Osteocyte (in vitro differentiated cells): ENCODE measurements at regions not wholly inside any gene's neighbourhood (a gene's known extent, or its start where the extent isn't known, plus 50 kb on each side); places are given as distances from the start of the nearest gene placed in this dataset.
A peak's percentile ranks its signal among the peaks of the same experiment; 100 is the strongest.

Experiments
- DNase-seq: peaks from one replicate; pipeline ENCODE4 v3.0.0; 2021; ENCODE audit warnings: mixed read lengths; ENCODE audit not compliant: unreplicated experiment; ENCODE audit errors: extremely low spot score
- H3K27ac Mint-ChIP-seq: one replicate; pipeline ENCODE4 v1.8.0; 2021; ENCODE audit warnings: mild to moderate bottlenecking, mixed read lengths; ENCODE audit not compliant: unreplicated experiment
- H3K27me3 Mint-ChIP-seq: one replicate; pipeline ENCODE4 v1.8.0; 2021; ENCODE audit warnings: mixed read lengths; ENCODE audit not compliant: unreplicated experiment
- H3K36me3 Mint-ChIP-seq: one replicate; pipeline ENCODE4 v1.8.0; 2021; ENCODE audit warnings: mixed read lengths; ENCODE audit not compliant: unreplicated experiment
- H3K4me1 Mint-ChIP-seq: one replicate; pipeline ENCODE4 v1.8.0; 2021; ENCODE audit warnings: mixed read lengths; ENCODE audit not compliant: unreplicated experiment
- H3K4me3 Mint-ChIP-seq: one replicate; pipeline ENCODE4 v1.8.0; 2021; ENCODE audit warnings: mild to moderate bottlenecking, moderate library complexity, mixed read lengths; ENCODE audit not compliant: unreplicated experiment
- H3K9me3 Mint-ChIP-seq: one replicate; pipeline ENCODE4 v1.8.0; 2021; ENCODE audit warnings: mixed read lengths; ENCODE audit not compliant: unreplicated experiment
- CTCF ChIP-seq: fragments of 200-600 bp; sonication (generic); IDR thresholded peaks from 2 replicates; pipeline ENCODE4 v1.5.0; 2021; ENCODE audit warnings: antibody characterized with exemption, mild to moderate bottlenecking, moderate library complexity

GRCh38 chr22:49418943-49419342 lies 408.7 kb downstream of the BRD1 start:
- peaks cover 4% of the 10 kb centered on the region for H3K4me1 Mint-ChIP-seq
- no peak overlapping the region for H3K27ac Mint-ChIP-seq
- no peak for TF ChIP-seq CTCF
- peaks cover 11% of the 10 kb centered on the region for H3K9me3 Mint-ChIP-seq
- no peaks in the 10 kb centered on the region for H3K36me3 Mint-ChIP-seq
- H3K27me3 Mint-ChIP-seq, result no peaks in the 10 kb centered on the region
- DNase-seq, result peak; percentile 34
- H3K4me3 Mint-ChIP-seq, result no peak overlapping the region

- H3K27ac Mint-ChIP-seq, result no peak overlapping the region
- no peaks in the 10 kb centered on the region for H3K36me3 Mint-ChIP-seq
- TF ChIP-seq CTCF, result no peak
- H3K4me1 Mint-ChIP-seq, result no peaks in the 10 kb centered on the region
- no peaks in the 10 kb centered on the region for H3K27me3 Mint-ChIP-seq
- peaks cover 11% of the 10 kb centered on the region for H3K9me3 Mint-ChIP-seq
- DNase-seq, result peak; percentile 83
- no peak overlapping the region for H3K4me3 Mint-ChIP-seq
These were observed 409.3 kb downstream of the BRD1 start for GRCh38 chr22:49418341-49418894.

- Mint-ChIP-seq H3K36me3 (no peaks in the 10 kb centered on the region), H3K4me1 (no peaks in the 10 kb centered on the region), H3K4me3 (no peak overlapping the region), H3K9me3 (peaks cover 11% of the 10 kb centered on the region), H3K27ac (no peak overlapping the region), H3K27me3 (no peaks in the 10 kb centered on the region)
- no peak for TF ChIP-seq CTCF
- DNase-seq, result peak; percentile 56
These were observed 409.8 kb downstream of the BRD1 start for GRCh38 chr22:49417833-49418232.

- Mint-ChIP-seq H3K4me3 (no peak overlapping the region), H3K27me3 (no peaks in the 10 kb centered on the region), H3K4me1 (no peaks in the 10 kb centered on the region), H3K27ac (no peak overlapping the region), H3K9me3 (peaks cover 8% of the 10 kb centered on the region), H3K36me3 (no peaks in the 10 kb centered on the region)
- no peak for TF ChIP-seq CTCF
- DNase-seq, result peak; percentile 75
These were observed 410.3 kb downstream of the BRD1 start for GRCh38 chr22:49417326-49417725.

- no peaks in the 10 kb centered on the region for H3K36me3 Mint-ChIP-seq
These were observed 412.3 kb downstream of the BRD1 start for GRCh38 chr22:49415151-49415951.

More at GRCh38 chr22:49415151-49415951, 412.3 kb downstream of the BRD1 start:
- no peaks in the 10 kb centered on the region for H3K4me1 Mint-ChIP-seq
- TF ChIP-seq CTCF, result no peak
- no peak overlapping the region for H3K4me3 Mint-ChIP-seq
- H3K27me3 Mint-ChIP-seq, result no peaks in the 10 kb centered on the region
- no peak overlapping the region for H3K27ac Mint-ChIP-seq
- no peaks in the 10 kb centered on the region for H3K9me3 Mint-ChIP-seq
- no peak for DNase-seq
